ENCODE measurements at regions not wholly inside any gene's neighbourhood (a gene's known extent, or its start where the extent isn't known, plus 50 kb on each side); places are given as distances from the start of the nearest gene placed in this dataset.
"Not testable (repeated sequence)": the region's sequence is repeated elsewhere in the genome, so short reads cannot be mapped to it uniquely, and the experiment has no call there.

DNA sequence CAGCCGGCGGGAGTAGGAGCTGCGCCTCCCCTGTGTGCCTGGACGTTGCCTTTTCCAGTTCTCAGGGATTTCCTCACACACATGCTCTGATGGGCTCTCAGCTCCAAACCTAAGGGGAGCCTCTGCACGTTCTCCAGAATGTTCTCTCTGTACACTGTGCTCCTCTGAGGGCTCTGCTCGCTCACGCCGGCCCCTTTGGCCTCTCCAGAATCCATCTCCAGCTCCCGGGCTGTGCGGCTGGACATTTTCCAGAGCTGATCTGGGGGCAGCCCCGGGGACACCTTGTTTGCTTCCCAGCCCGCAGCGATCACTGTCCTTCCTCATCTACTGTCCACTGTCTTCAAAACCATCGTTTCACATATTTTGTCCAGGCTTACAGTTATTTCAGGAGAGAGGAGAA lies 245.4 kb upstream of the HDAC4 start:
- POLR2A ChIA-PET = no interaction called here
- CTCF ChIA-PET = interaction anchor here (0.7 kb wide), 1 partner anchor 237 kb away, joined by 3 read pairs; no protein-coding TSS in a partner anchor
- no peaks in the 10 kb centered on the region for H3K4me1 ChIP-seq (ENCODE audit: control insufficient read depth in 2 of 2, insufficient read depth in 2 of 2, low read length in 2 of 2)

DNA sequence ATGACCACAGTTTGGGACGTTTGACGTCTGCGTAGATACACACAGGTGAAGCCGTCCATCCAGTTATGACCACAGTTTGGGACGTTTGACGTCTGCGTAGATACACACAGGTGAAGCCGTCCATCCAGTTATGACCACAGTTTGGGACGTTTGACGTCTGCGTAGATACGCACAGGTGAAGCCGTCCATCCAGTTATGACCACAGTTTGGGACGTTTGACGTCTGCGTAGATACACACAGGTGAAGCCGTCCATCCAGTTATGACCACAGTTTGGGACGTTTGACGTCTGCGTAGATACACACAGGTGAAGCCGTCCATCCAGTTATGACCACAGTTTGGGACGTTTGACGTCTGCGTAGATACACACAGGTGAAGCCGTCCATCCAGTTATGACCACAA lies 243.8 kb upstream of the HDAC4 start:
- intact Hi-C loops (cut with micrococcal nuclease); H3K4me1 ChIP-seq (ENCODE audit: control insufficient read depth in 2 of 2, insufficient read depth in 2 of 2, low read length in 2 of 2); ATAC-seq; DNase-seq; POLR2A ChIA-PET; H3K9me3 ChIP-seq (ENCODE audit: control insufficient read depth in 2 of 3, low read length in 3 of 3); H3K36me3 Mint-ChIP-seq; H3K4me1 Mint-ChIP-seq; CTCF ChIA-PET; H3K27me3 ChIP-seq (ENCODE audit: control insufficient read depth in 2 of 2, insufficient read depth in 2 of 2, low read length in 2 of 2); H3K36me3 ChIP-seq (ENCODE audit: control insufficient read depth in 2 of 3, insufficient read depth in 3 of 3, low read length in 3 of 3); H3K27ac ChIP-seq (ENCODE audit: low read depth, low read length); H3K4me3 Mint-ChIP-seq; H3K4me3 ChIP-seq (ENCODE audit: low read length): not testable (repeated sequence)
- H3K27me3 Mint-ChIP-seq = peaks cover 0 to 14% (median 4%) of the 10 kb centered on the region in 5 donors
- H3K27ac Mint-ChIP-seq = peak overlapping the region in 1 of 9 donors; percentile 18
- peaks cover 0 to 15% (median 5%) of the 10 kb centered on the region in 11 donors for H3K9me3 Mint-ChIP-seq

More for the DNA sequence above, 245.4 kb upstream of the HDAC4 start:
- Histone ChIP-seq H3K27ac (ENCODE audit: low read depth, low read length) (no peak overlapping the region), H3K36me3 (ENCODE audit: control insufficient read depth in 2 of 3, insufficient read depth in 3 of 3, low read length in 3 of 3) (no peaks in the 10 kb centered on the region), H3K27me3 (ENCODE audit: control insufficient read depth in 2 of 2, insufficient read depth in 2 of 2, low read length in 2 of 2) (no peaks in the 10 kb centered on the region), H3K9me3 (ENCODE audit: control insufficient read depth in 2 of 3, low read length in 3 of 3) (peaks cover 0 to 9% (median 0%) of the 10 kb centered on the region in 3 experiments), H3K4me3 (ENCODE audit: low read length) (no peak overlapping the region)
- no peak overlapping the region for H3K27ac Mint-ChIP-seq
- peaks cover 0 to 16% (median 12%) of the 10 kb centered on the region in 5 donors for H3K27me3 Mint-ChIP-seq
- DNase-seq = no peak
- no peak for ATAC-seq
- intact Hi-C loops (cut with micrococcal nuclease) = no loop called here
- peaks cover 0 to 4% (median 0%) of the 10 kb centered on the region in 5 donors for H3K36me3 Mint-ChIP-seq
- no peak overlapping the region for H3K4me3 Mint-ChIP-seq
- peaks cover 0 to 2% (median 0%) of the 10 kb centered on the region in 7 donors for H3K4me1 Mint-ChIP-seq
- H3K9me3 Mint-ChIP-seq = peaks cover 0 to 15% (median 6%) of the 10 kb centered on the region in 11 donors

DNA sequence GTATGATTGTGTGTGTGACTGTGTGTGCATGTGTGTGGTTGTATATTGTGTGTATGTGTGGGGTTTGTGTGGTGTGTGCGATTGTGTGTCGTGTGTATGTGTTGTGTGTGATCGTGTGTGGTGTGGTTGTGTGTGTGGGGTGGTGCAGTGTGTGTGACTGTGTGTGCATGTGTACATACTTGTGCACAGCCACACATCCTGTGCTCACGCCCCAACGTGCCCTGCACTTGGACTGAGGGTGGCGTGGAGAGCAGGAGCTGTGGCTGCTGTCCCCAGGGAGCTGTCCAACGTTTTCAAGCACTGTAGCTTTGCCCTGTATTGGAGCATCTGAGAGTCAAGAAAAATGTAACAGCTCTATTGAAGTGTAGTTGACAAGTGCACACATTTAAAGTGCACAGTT lies 243.2 kb upstream of the HDAC4 start:
- H3K36me3 ChIP-seq (ENCODE audit: control insufficient read depth in 2 of 3, insufficient read depth in 3 of 3, low read length in 3 of 3) = no peaks in the 10 kb centered on the region
- H3K4me1 ChIP-seq (ENCODE audit: control insufficient read depth in 2 of 2, insufficient read depth in 2 of 2, low read length in 2 of 2) = no peaks in the 10 kb centered on the region
- Mint-ChIP-seq H3K27me3 (peaks cover 0 to 10% (median 0%) of the 10 kb centered on the region in 5 donors), H3K27ac (no peak overlapping the region), H3K9me3 (peaks cover 0 to 10% (median 1%) of the 10 kb centered on the region in 11 donors), H3K4me3 (no peak overlapping the region), H3K4me1 (peaks cover 0 to 2% (median 0%) of the 10 kb centered on the region in 7 donors), H3K36me3 (peaks cover 0 to under 1% (median 0%) of the 10 kb centered on the region in 5 donors)
- intact Hi-C loops (cut with micrococcal nuclease) = no loop called here
- no peak overlapping the region for H3K27ac ChIP-seq (ENCODE audit: low read depth, low read length)
- H3K4me3 ChIP-seq (ENCODE audit: low read length) = no peak overlapping the region
- POLR2A ChIA-PET = no interaction called here
- peaks cover 0 to 5% (median 0%) of the 10 kb centered on the region in 3 experiments for H3K9me3 ChIP-seq (ENCODE audit: control insufficient read depth in 2 of 3, low read length in 3 of 3)
- CTCF ChIA-PET = no interaction called here
- peak; percentile 57 for ATAC-seq
- peak in 2 of 9 donors; percentile 22 to 29 for DNase-seq
- H3K27me3 ChIP-seq (ENCODE audit: control insufficient read depth in 2 of 2, insufficient read depth in 2 of 2, low read length in 2 of 2) = no peaks in the 10 kb centered on the region

DNA sequence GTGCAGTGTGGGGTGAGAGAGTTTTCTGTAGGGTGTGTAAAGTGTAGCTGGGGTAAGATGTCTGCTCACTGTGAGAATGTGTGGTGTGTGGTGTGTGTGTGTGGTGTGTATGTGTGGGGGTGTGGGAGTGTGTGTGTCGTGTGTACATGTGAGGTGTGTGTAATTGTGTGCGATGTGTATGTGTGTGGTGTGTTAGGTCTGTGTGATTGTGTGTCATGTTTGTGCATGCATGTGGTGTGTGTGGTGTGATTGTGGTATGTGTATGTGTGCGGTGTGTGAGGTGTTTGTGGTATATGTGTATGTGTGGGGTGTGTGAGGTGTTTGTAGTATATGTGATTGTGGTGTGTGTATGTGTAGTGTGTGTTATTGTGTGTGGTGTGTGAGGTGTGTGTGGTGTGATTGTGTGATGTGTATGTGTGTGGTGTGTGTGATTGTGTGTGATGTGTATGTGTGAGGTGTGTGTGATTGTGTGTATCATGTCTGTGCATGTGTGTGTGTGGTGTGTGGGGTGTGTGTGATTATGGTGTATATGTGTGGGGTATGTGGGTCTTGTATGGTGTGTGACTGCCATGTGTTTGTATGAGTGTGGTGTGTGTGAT lies 241.7 kb upstream of the HDAC4 start:
- Mint-ChIP-seq H3K27ac (no peak overlapping the region), H3K9me3 (peaks cover 0 to 4% (median 0%) of the 10 kb centered on the region in 11 donors), H3K36me3 (no peaks in the 10 kb centered on the region), H3K4me3 (no peak overlapping the region), H3K27me3 (peaks cover 0 to 10% (median under 1%) of the 10 kb centered on the region in 5 donors), H3K4me1 (peaks cover 0 to 2% (median 0%) of the 10 kb centered on the region in 7 donors)
- no peak for DNase-seq
- no peaks in the 10 kb centered on the region for H3K9me3 ChIP-seq (ENCODE audit: control insufficient read depth in 2 of 3, low read length in 3 of 3)
- CTCF ChIA-PET = no interaction called here
- intact Hi-C loops (cut with micrococcal nuclease) = no loop called here
- no peak overlapping the region for H3K4me3 ChIP-seq (ENCODE audit: low read length)
- POLR2A ChIA-PET = no interaction called here
- no peaks in the 10 kb centered on the region for H3K36me3 ChIP-seq (ENCODE audit: control insufficient read depth in 2 of 3, insufficient read depth in 3 of 3, low read length in 3 of 3)
- no peaks in the 10 kb centered on the region for H3K27me3 ChIP-seq (ENCODE audit: control insufficient read depth in 2 of 2, insufficient read depth in 2 of 2, low read length in 2 of 2)
- no peaks in the 10 kb centered on the region for H3K4me1 ChIP-seq (ENCODE audit: control insufficient read depth in 2 of 2, insufficient read depth in 2 of 2, low read length in 2 of 2)
- ATAC-seq = peak; percentile 29
- H3K27ac ChIP-seq (ENCODE audit: low read depth, low read length) = no peak overlapping the region

DNA sequence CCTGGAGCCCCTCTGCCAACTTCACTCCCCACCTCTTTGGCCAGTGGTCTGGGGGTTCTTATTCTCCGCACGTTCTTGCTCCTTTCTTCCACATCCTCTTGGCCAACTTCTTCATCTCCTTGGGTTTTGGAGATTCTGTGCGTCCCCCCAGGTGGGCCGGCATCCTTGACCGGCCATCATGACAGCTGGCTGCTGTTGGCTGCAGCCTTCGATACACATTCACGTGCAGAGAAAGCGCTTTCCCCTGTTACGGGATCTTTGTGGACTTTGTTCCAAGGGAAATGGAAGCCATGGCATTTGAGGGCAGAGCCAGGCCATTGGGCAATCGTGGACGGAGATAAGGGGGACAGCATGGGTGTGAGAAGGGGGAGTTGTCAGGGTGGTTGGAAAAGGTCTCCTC lies 241.1 kb upstream of the HDAC4 start:
- H3K36me3 ChIP-seq (ENCODE audit: control insufficient read depth in 2 of 3, insufficient read depth in 3 of 3, low read length in 3 of 3); H3K4me1 ChIP-seq (ENCODE audit: control insufficient read depth in 2 of 2, insufficient read depth in 2 of 2, low read length in 2 of 2); H3K27ac ChIP-seq (ENCODE audit: low read depth, low read length); ATAC-seq; H3K27ac Mint-ChIP-seq; H3K4me1 Mint-ChIP-seq; H3K36me3 Mint-ChIP-seq; CTCF ChIA-PET; H3K9me3 ChIP-seq (ENCODE audit: control insufficient read depth in 2 of 3, low read length in 3 of 3); POLR2A ChIA-PET; H3K4me3 ChIP-seq (ENCODE audit: low read length); H3K9me3 Mint-ChIP-seq; H3K4me3 Mint-ChIP-seq; DNase-seq; intact Hi-C loops (cut with micrococcal nuclease); H3K27me3 ChIP-seq (ENCODE audit: control insufficient read depth in 2 of 2, insufficient read depth in 2 of 2, low read length in 2 of 2): not testable (repeated sequence)
- H3K27me3 Mint-ChIP-seq = peaks cover 0 to 10% (median under 1%) of the 10 kb centered on the region in 5 donors

DNA sequence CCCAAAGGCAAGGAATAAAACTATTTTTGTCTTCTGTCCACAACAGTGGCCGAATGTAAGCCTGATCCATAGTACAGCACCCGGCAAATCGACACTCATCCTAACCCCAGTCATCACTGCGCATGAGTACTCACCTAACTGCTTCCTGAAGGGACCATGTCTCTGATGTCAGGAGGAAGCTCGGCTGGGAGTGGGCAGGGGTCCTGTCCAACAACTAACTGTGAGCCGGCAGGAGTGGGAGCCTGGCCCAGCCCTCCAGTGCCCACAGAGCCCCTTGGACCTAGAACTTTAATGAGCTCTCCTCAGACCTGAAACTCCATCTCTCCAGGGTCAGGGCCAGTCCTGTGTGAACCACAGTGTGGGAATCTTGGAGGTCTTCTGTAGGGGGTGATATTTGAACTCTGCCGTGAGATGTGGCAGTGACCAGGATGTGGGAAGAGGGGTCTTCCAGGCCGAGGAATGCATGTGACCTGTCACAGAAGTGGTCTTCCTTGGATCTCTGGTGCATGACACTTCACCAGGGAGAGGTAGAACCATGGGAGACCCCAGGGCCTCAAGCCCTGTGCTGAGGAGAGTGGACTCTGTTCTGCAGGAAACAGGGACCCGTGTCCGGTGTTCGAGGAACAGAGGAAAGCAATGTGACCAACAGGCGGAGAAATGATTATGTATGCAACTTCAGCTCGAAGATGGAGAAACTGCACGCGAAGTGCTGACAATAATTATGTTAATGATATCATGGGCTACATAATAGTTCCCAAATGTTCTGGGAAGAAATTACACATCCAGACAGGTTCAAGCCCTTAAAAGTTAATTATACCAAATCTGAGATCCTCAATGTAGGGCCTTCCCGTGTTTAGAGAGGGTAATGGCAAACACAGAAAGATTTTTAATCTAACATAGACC lies 240.1 kb upstream of the HDAC4 start:
- Mint-ChIP-seq H3K4me3 (no peak overlapping the region), H3K9me3 (peaks cover 0 to 16% (median 0%) of the 10 kb centered on the region in 11 donors), H3K27ac (no peak overlapping the region), H3K36me3 (no peaks in the 10 kb centered on the region), H3K27me3 (peaks cover 0 to 4% (median 0%) of the 10 kb centered on the region in 5 donors), H3K4me1 (no peaks in the 10 kb centered on the region)
- Histone ChIP-seq H3K4me3 (ENCODE audit: low read length) (no peak overlapping the region), H3K9me3 (ENCODE audit: control insufficient read depth in 2 of 3, low read length in 3 of 3) (no peaks in the 10 kb centered on the region), H3K27ac (ENCODE audit: low read depth, low read length) (no peak overlapping the region), H3K4me1 (ENCODE audit: control insufficient read depth in 2 of 2, insufficient read depth in 2 of 2, low read length in 2 of 2) (no peaks in the 10 kb centered on the region), H3K27me3 (ENCODE audit: control insufficient read depth in 2 of 2, insufficient read depth in 2 of 2, low read length in 2 of 2) (no peaks in the 10 kb centered on the region), H3K36me3 (ENCODE audit: control insufficient read depth in 2 of 3, insufficient read depth in 3 of 3, low read length in 3 of 3) (no peaks in the 10 kb centered on the region)
- no peak for ATAC-seq
- no peak for DNase-seq
- POLR2A ChIA-PET = no interaction called here
- intact Hi-C loops (cut with micrococcal nuclease) = no loop called here
- CTCF ChIA-PET = no interaction called here
